Kidney (tissue), 13 donors: ENCODE measurements at regions not wholly inside any gene's neighbourhood (a gene's known extent, or its start where the extent isn't known, plus 50 kb on each side); places are given as distances from the start of the nearest gene placed in this dataset.
A peak's percentile ranks its signal among the peaks of the same experiment; 100 is the strongest.

Experiments
- DNase-seq, 5 donors: peaks; one replicate each; pipeline ENCODE4 v3.0.0-alpha.2; 2013 to 2020
- FAIRE-seq: peaks from 2 replicates; lab custom pipeline; 2012; peaks lifted over from hg19 to GRCh38; lab: Jason Lieb, UNC
- H3K27ac ChIP-seq, 2 donors: one replicate each; pipeline ENCODE4 v1.7.0; 2013; ENCODE audit warnings: low read depth in 2 of 2, low read length in 2 of 2, inconsistent platforms in 1 of 2
- H3K27me3 ChIP-seq: one replicate; pipeline ENCODE4 v1.7.1; 2013; ENCODE audit warnings: low read length, inconsistent platforms; ENCODE audit not compliant: control insufficient read depth, insufficient read depth
- H3K36me3 ChIP-seq, 3 donors: one replicate each; pipeline versions ENCODE4 v1.7.0 to v1.7.1; 2013; ENCODE audit warnings: low read length in 3 of 3, control low read depth in 1 of 3, inconsistent platforms in 1 of 3; ENCODE audit not compliant: insufficient read depth in 3 of 3, control insufficient read depth in 2 of 3
- H3K4me1 ChIP-seq, 3 donors: one replicate each; pipeline versions ENCODE4 v1.7.0 to v1.7.1; 2013; ENCODE audit warnings: low read length in 3 of 3, inconsistent platforms in 1 of 3, low read depth in 1 of 3; ENCODE audit not compliant: control insufficient read depth in 2 of 3, insufficient read depth in 2 of 3
- H3K4me3 ChIP-seq, 3 donors: one replicate each; pipeline versions ENCODE4 v1.7.0 to v1.8.1; 2013; ENCODE audit warnings: low read length in 3 of 3, control low read depth in 1 of 3, inconsistent platforms in 1 of 3
- H3K9ac ChIP-seq, 3 donors: one replicate each; pipeline versions ENCODE4 v1.7.0 to v1.7.1; 2013; ENCODE audit warnings: low read length in 3 of 3, control low read depth in 1 of 3, inconsistent platforms in 1 of 3
- H3K9me3 ChIP-seq, 3 donors: one replicate each; pipeline versions ENCODE4 v1.7.0 to v1.7.1; 2013; ENCODE audit warnings: low read length in 3 of 3, control low read depth in 1 of 3, inconsistent platforms in 1 of 3; ENCODE audit not compliant: control insufficient read depth in 2 of 3, insufficient read depth in 1 of 3
- CTCF ChIP-seq: IDR thresholded peaks from 3 replicates; pipeline ENCODE4 v1.5.1; 2012; ENCODE audit warnings: mild to moderate bottlenecking, moderate library complexity, borderline replicate concordance; ENCODE audit not compliant: insufficient read depth; ENCODE audit errors: extremely low read depth
- intact Hi-C: fragments of 100-400 bp; cut with DNase I; formaldehyde crosslinking; loops from one replicate; pipeline ENCODE4 v1.11.1; 2022
- donor health status: control.
- donor health status: control.
- donor health status: control.
- donor health status: control.
- donor health status: control.
- donor health status: DM: yes; HTN: yes; CAD: no.
- donor health status: Normal renal cell carcinoma (clear cell type).

DNA sequence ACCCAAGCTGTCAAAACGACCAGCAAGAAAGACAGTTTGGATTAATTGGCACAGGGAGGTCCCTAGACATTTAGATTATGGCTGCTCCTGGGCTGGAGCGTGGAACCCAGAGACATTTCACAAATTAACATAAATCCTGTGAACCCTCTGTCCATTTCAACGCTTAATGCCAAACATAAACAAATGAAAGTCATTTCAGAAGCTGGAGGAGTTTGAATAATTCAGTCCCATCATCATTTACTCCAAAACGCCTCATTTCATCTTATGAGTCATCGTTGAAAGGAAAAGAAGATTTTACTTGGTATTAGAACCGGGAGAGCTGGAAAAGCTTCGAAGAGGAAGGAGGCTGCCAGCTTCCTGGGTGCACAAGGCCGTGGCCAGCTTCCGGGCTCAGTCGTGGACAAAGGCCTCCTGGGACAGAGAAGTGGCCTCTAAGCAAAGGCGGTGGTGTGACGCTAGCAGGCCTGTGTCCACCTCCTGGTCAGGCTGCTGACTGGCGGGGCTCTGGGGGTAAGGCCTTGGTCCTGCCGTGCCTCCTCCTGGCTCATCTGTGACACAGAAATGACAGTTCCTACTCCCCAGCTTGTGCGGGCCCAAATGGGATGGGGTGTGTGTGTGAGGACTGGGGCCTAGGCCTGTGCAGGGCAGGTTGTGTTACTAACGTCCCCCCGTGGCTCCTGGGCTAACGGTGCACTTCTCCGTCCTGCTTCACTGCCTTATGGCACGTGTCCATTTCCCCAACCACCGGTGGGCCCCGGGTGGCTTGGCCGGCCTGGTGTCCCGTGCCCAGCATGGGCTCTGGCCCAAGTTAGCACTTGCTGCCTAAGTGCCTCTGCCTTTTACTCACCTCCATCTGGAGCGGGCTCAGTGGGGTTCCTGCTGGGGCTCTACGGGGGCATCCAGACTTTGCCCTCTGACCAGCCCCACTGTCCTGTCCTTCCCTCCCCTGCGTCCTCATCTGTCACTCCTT, 71.6 kb downstream of the RRM2 start:
- Histone ChIP-seq H3K4me1 (no peaks in the 10 kb centered on the region), H3K27me3 (no peaks in the 10 kb centered on the region), H3K36me3 (no peaks in the 10 kb centered on the region), H3K27ac (no peak overlapping the region), H3K9me3 (peaks cover 0 to 2% (median 0%) of the 10 kb centered on the region in 3 donors), H3K4me3 (no peak overlapping the region), H3K9ac (no peak overlapping the region)
- FAIRE-seq (no peak), DNase-seq (no peak)
- intact Hi-C loops = no loop called here
- no peak for TF ChIP-seq CTCF

DNA sequence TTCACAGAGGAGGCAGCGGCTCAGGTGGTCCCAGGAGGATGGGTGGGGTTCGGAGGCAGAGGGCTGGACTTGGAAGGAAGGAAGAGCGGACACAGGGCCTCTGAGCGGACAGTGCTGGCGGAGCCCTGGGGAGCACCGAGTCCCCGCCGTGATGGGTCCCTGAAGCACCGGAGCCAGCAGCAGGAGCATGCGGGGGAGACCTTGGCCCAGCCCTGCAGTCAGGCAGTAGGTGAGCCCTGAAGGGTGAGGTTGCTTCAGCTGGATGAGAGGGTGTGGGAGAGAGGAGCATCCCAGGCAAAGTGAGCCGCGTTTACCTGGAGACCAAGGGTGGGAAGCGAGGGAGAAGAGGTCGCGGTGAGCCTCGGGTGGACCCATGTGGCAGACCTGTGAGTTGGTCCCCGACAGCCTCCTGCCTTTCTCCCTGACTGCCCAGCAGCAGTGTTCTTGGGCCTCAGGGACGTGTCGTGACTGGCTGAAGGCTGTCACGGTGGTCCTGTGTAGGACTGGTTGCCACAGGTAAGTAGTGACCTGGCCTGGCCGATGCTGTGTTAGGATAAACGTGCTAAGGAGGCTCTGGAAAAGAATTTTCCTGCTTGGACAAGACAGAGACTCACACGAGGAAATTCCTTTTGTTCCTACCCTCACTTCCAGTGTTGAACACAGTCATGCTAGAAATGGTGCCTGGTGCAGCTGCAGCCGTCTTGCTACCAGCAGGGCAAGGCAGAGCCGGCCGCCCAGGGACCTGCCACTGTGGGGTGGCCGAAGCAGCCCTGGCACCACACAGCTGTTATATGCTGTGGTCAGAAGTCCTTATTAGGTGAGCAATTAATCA, 73.0 kb downstream of the RRM2 start:
- H3K36me3 ChIP-seq = no peaks in the 10 kb centered on the region
- TF ChIP-seq CTCF = no peak
- FAIRE-seq = no peak

GRCh38 chr2:10196110-10196892, 73.8 kb downstream of the RRM2 start:
- H3K4me1 ChIP-seq = no peaks in the 10 kb centered on the region
- peak in 2 of 5 donors; percentile 35 to 37 for DNase-seq
- no peak for TF ChIP-seq CTCF
- H3K36me3 ChIP-seq = no peaks in the 10 kb centered on the region
- no peak overlapping the region for H3K27ac ChIP-seq
- H3K9ac ChIP-seq = no peak overlapping the region
- FAIRE-seq = no peak
- no peaks in the 10 kb centered on the region for H3K9me3 ChIP-seq
- intact Hi-C loops = no loop called here
- no peaks in the 10 kb centered on the region for H3K27me3 ChIP-seq
- no peak overlapping the region for H3K4me3 ChIP-seq

More for the DNA sequence above, 73.0 kb downstream of the RRM2 start:
- intact Hi-C loops = no loop called here
- Histone ChIP-seq H3K27ac (no peak overlapping the region), H3K4me1 (no peaks in the 10 kb centered on the region), H3K27me3 (no peaks in the 10 kb centered on the region), H3K9me3 (no peaks in the 10 kb centered on the region), H3K9ac (no peak overlapping the region), H3K4me3 (no peak overlapping the region)
- DNase-seq = no peak
